T1000 (cell line): ENCODE measurements at regions not wholly inside any gene's neighbourhood (a gene's known extent, or its start where the extent isn't known, plus 50 kb on each side); places are given as distances from the start of the nearest gene placed in this dataset.
"Not testable (repeated sequence)": the region's sequence is repeated elsewhere in the genome, so short reads cannot be mapped to it uniquely, and the experiment has no call there.

Source experiments
- DNase-seq: peaks from one replicate; lab custom pipeline; 2025; ENCODE audit warnings: mixed read lengths; lab: John Stamatoyannopoulos, UW

GRCh38 chr3:5750091-5750490 is 562.6 kb downstream of the EDEM1 start:
- no peak for DNase-seq

GRCh38 chr3:5750874-5751640 is 563.5 kb downstream of the EDEM1 start:
- no peak for DNase-seq

- DNase-seq = no peak
These were observed 567.1 kb downstream of the EDEM1 start for GRCh38 chr3:5754602-5755001.

- no peak for DNase-seq
These were observed 568.9 kb downstream of the EDEM1 start for GRCh38 chr3:5756443-5756842.

GRCh38 chr3:5757213-5757804 is 569.8 kb downstream of the EDEM1 start:
- DNase-seq = no peak

GRCh38 chr3:5758699-5759098 is 571.2 kb downstream of the EDEM1 start:
- DNase-seq = no peak

- DNase-seq = no peak
These were observed 575.0 kb downstream of the EDEM1 start for GRCh38 chr3:5762506-5762905.

- DNase-seq = no peak
These were observed 579.3 kb downstream of the EDEM1 start for GRCh38 chr3:5766848-5767247.

GRCh38 chr3:5767304-5767703 is 579.8 kb downstream of the EDEM1 start:
- DNase-seq = no peak

- no peak for DNase-seq
These were observed 580.9 kb downstream of the EDEM1 start for GRCh38 chr3:5768281-5768945.

- no peak for DNase-seq
These were observed 582.3 kb downstream of the EDEM1 start for GRCh38 chr3:5769825-5770224.

GRCh38 chr3:5774337-5774736 is 586.8 kb downstream of the EDEM1 start:
- no peak for DNase-seq

GRCh38 chr3:5775100-5775499 is 587.6 kb downstream of the EDEM1 start:
- DNase-seq = not testable (repeated sequence)

GRCh38 chr3:5784690-5785089 is 597.2 kb downstream of the EDEM1 start:
- no peak for DNase-seq

- peak; percentile 23 for DNase-seq
These were observed 600.5 kb downstream of the EDEM1 start for GRCh38 chr3:5787861-5788488.

GRCh38 chr3:5788496-5788895 is 601.0 kb downstream of the EDEM1 start:
- no peak for DNase-seq

GRCh38 chr3:5791558-5791957 is 604.1 kb downstream of the EDEM1 start:
- no peak for DNase-seq

GRCh38 chr3:5796541-5796940 is 609.0 kb downstream of the EDEM1 start:
- no peak for DNase-seq

GRCh38 chr3:5798809-5799208 is 611.3 kb downstream of the EDEM1 start:
- no peak for DNase-seq

GRCh38 chr3:5799398-5799797 is 611.9 kb downstream of the EDEM1 start:
- DNase-seq = no peak

GRCh38 chr3:5800965-5801364 is 613.5 kb downstream of the EDEM1 start:
- DNase-seq = no peak

GRCh38 chr3:5806192-5806591 is 618.7 kb downstream of the EDEM1 start:
- DNase-seq = no peak
